Panc1 (cell line): ENCODE measurements at regions not wholly inside any gene's neighbourhood (a gene's known extent, or its start where the extent isn't known, plus 50 kb on each side); places are given as distances from the start of the nearest gene placed in this dataset.

ENCODE experiments used
- CTCF ChIP-seq: fragments of 450-650 bp; IDR thresholded peaks from 2 replicates; pipeline ENCODE4 v1.5.1; 2017; ENCODE audit warnings: mild to moderate bottlenecking
- POLR2AphosphoS5 ChIP-seq: IDR thresholded peaks from 2 replicates; pipeline ENCODE4 v1.6.1; 2012; ENCODE audit warnings: mild to moderate bottlenecking, low read depth, low read length, moderate library complexity
- REST ChIP-seq, 2 experiments: IDR thresholded peaks; 2 replicates each; pipeline ENCODE4 v1.6.1; 2011 to 2012; ENCODE audit warnings: low read depth in 2 of 2, control low read depth in 1 of 2, low read length in 1 of 2, mild to moderate bottlenecking in 1 of 2, moderate library complexity in 1 of 2; ENCODE audit not compliant: insufficient read depth in 1 of 2
- SIN3A ChIP-seq: IDR thresholded peaks from 2 replicates; pipeline ENCODE4 v1.6.1; 2012; ENCODE audit warnings: low read depth, mild to moderate bottlenecking, low read length, moderate library complexity, borderline replicate concordance; ENCODE audit not compliant: insufficient read depth

- TF ChIP-seq POLR2AphosphoS5 (no peak), CTCF (no peak), SIN3A (no peak), REST (IDR thresholded peaks at IDR 0.05; ENCODE audit: insufficient read depth in 1 of 2, low read depth in 2 of 2, low read length in 1 of 2) (no peak)
Observed at GRCh38 chr1:222161676-222162075, 386.2 kb downstream of the HHIPL2 start.
